NCI-H345 (cell line): ENCODE measurements at regions not wholly inside any gene's neighbourhood (a gene's known extent, or its start where the extent isn't known, plus 50 kb on each side); places are given as distances from the start of the nearest gene placed in this dataset.

Experiments
- DNase-seq: peaks from one replicate; lab custom pipeline; 2025; lab: John Stamatoyannopoulos, UW

GRCh38 chr2:64769392-64770044 is 115.8 kb upstream of the SERTAD2 start:
- no peak for DNase-seq

GRCh38 chr2:64770137-64770780 is 116.5 kb upstream of the SERTAD2 start:
- DNase-seq, result no peak

- no peak for DNase-seq
Observed at GRCh38 chr2:64770781-64771334, 117.1 kb upstream of the SERTAD2 start.

GRCh38 chr2:64771737-64772136 is 118.0 kb upstream of the SERTAD2 start:
- DNase-seq, result no peak

GRCh38 chr2:64773461-64774118 is 119.9 kb upstream of the SERTAD2 start:
- no peak for DNase-seq

- no peak for DNase-seq
Observed at GRCh38 chr2:64777841-64778240, 124.1 kb upstream of the SERTAD2 start.

GRCh38 chr2:64779117-64779690 is 125.5 kb upstream of the SERTAD2 start:
- no peak for DNase-seq

GRCh38 chr2:64780041-64780440 is 126.3 kb upstream of the SERTAD2 start:
- no peak for DNase-seq

GRCh38 chr2:64781711-64782390 is 128.1 kb upstream of the SERTAD2 start:
- no peak for DNase-seq

- DNase-seq, result no peak
Observed at GRCh38 chr2:64784168-64785061, 130.7 kb upstream of the SERTAD2 start.

GRCh38 chr2:64785245-64785644 is 131.5 kb upstream of the SERTAD2 start:
- DNase-seq, result no peak

GRCh38 chr2:64786343-64787018 is 132.8 kb upstream of the SERTAD2 start:
- DNase-seq, result no peak

GRCh38 chr2:64787019-64787365 is 133.3 kb upstream of the SERTAD2 start:
- no peak for DNase-seq

- no peak for DNase-seq
Observed at GRCh38 chr2:64787698-64788097, 134.0 kb upstream of the SERTAD2 start.

- no peak for DNase-seq
Observed at GRCh38 chr2:64789466-64790320, 136.0 kb upstream of the SERTAD2 start.

- no peak for DNase-seq
Observed at GRCh38 chr2:64792300-64792699, 138.6 kb upstream of the SERTAD2 start.

GRCh38 chr2:64792995-64793639 is 139.4 kb upstream of the SERTAD2 start:
- no peak for DNase-seq

GRCh38 chr2:64793701-64794100 is 140.0 kb upstream of the SERTAD2 start:
- DNase-seq, result no peak

GRCh38 chr2:64794426-64794995 is 140.8 kb upstream of the SERTAD2 start:
- no peak for DNase-seq
